ENCODE measurements at regions not wholly inside any gene's neighbourhood (a gene's known extent, or its start where the extent isn't known, plus 50 kb on each side); places are given as distances from the start of the nearest gene placed in this dataset.
"Not testable (repeated sequence)": the region's sequence is repeated elsewhere in the genome, so short reads cannot be mapped to it uniquely, and the experiment has no call there.

DNA sequence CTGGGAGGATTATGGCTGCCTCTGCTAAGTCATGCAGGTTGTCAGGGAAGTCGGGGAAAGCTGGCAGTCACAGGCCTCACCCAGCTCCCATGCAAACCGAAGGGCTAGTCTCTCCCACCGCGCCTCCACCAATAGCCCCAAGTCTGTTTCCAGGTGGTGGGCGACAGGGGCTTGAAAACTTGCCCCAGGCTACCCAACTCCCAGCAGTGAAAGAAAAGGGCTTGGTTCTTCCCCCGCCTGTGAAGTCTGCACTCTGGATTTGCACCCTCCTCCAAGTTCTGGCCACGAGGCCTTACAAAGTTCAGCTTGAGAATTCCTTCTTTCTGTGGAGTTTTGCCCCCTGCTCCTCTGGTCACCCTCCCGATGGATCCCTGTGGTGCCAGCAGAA lies 99.9 kb upstream of the CHST15 start:
- Mint-ChIP-seq H3K4me3 (no peak overlapping the region), H3K27me3 (peaks cover 79% of the 10 kb centered on the region), H3K4me1 (no peaks in the 10 kb centered on the region), H3K36me3 (ENCODE audit: insufficient read depth) (no peaks in the 10 kb centered on the region), H3K27ac (ENCODE audit: low read depth) (no peak overlapping the region), H3K9me3 (no peaks in the 10 kb centered on the region)
- ATAC-seq (replicated peaks; ENCODE audit: extremely low read depth, poor library complexity, severe bottlenecking) (no peak), DNase-seq (ENCODE audit: low spot score in 2 of 2) (no peak)

DNA sequence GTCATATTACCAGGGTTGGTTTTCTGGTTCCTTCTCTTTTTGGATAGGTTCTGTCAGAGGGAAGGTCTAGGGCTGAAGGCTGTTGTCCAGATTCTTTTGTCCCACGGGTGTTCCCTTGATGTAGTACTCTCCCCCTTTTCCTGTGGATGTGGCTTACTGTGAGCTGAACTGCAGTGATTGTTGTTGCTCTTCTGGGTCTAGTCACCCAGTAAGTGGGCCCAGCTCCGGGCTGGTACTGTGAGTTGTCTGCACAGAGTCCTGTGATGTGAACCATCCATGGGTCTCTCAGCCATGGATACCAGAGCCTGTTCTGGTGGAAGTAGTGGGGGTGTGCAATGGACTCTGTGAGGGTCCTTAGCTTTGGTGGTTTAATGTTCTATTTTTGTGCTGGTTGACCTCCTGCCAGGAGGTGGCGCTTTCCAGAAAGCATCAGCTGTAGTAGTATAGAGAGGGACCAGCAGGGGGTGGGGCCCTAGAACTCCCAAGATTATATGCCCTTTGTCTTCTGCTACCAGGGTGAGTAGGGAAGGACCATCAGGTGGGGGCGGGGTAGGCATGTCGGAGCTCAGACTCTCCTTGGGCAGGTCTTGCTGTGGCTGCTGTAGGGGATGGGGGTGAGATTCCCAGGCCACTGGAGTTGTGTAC lies 99.4 kb upstream of the CHST15 start:
- peaks cover 79% of the 10 kb centered on the region for H3K27me3 Mint-ChIP-seq
- ATAC-seq (replicated peaks; ENCODE audit: extremely low read depth, poor library complexity, severe bottlenecking); H3K4me1 Mint-ChIP-seq; DNase-seq (ENCODE audit: low spot score in 2 of 2); H3K4me3 Mint-ChIP-seq; H3K36me3 Mint-ChIP-seq (ENCODE audit: insufficient read depth); H3K9me3 Mint-ChIP-seq; H3K27ac Mint-ChIP-seq (ENCODE audit: low read depth): not testable (repeated sequence)

- H3K36me3 Mint-ChIP-seq (ENCODE audit: insufficient read depth); H3K4me3 Mint-ChIP-seq; H3K9me3 Mint-ChIP-seq; ATAC-seq (replicated peaks; ENCODE audit: extremely low read depth, poor library complexity, severe bottlenecking); DNase-seq (ENCODE audit: low spot score in 2 of 2); H3K27ac Mint-ChIP-seq (ENCODE audit: low read depth); H3K4me1 Mint-ChIP-seq: not testable (repeated sequence)
- peaks cover 66% of the 10 kb centered on the region for H3K27me3 Mint-ChIP-seq
These were observed 97.1 kb upstream of the CHST15 start for GRCh38 chr10:124190476-124190875.

GRCh38 chr10:124186956-124187355 lies 93.6 kb upstream of the CHST15 start:
- H3K9me3 Mint-ChIP-seq: no peaks in the 10 kb centered on the region
- DNase-seq (ENCODE audit: low spot score in 2 of 2): no peak
- ATAC-seq (replicated peaks; ENCODE audit: extremely low read depth, poor library complexity, severe bottlenecking): no peak
- H3K4me3 Mint-ChIP-seq: no peak overlapping the region
- H3K27ac Mint-ChIP-seq (ENCODE audit: low read depth): no peak overlapping the region
- H3K36me3 Mint-ChIP-seq (ENCODE audit: insufficient read depth): peaks cover 2% of the 10 kb centered on the region
- H3K4me1 Mint-ChIP-seq: no peaks in the 10 kb centered on the region
- peaks cover 35% of the 10 kb centered on the region for H3K27me3 Mint-ChIP-seq

DNA sequence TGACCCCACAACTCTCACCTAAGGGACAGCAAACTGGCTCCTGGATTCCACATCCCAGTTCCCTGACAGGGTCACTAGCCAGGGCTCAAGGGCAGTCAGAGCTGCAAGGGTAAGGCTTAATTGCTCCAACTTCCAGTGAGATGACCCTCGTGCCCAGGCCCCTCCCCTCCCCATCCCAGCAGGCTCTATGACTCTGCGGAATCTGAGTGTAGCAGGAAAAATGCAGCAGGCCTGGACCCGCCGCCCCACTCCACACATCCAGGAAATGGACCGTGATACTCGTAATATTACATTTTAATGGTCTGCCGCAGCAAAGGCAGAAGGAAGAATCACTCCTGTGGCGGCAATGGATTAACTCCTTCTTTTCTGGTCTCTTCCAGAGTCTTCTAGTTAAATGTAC lies 91.7 kb upstream of the CHST15 start:
- ATAC-seq (replicated peaks; ENCODE audit: extremely low read depth, poor library complexity, severe bottlenecking) (no peak), DNase-seq (ENCODE audit: low spot score in 2 of 2) (no peak)

GRCh38 chr10:124184208-124184830 lies 90.9 kb upstream of the CHST15 start:
- no peak for DNase-seq (ENCODE audit: low spot score in 2 of 2)
- peaks cover 11% of the 10 kb centered on the region for H3K27me3 Mint-ChIP-seq
- no peak overlapping the region for H3K27ac Mint-ChIP-seq (ENCODE audit: low read depth)
- no peaks in the 10 kb centered on the region for H3K9me3 Mint-ChIP-seq
- no peak overlapping the region for H3K4me3 Mint-ChIP-seq
- ATAC-seq (replicated peaks; ENCODE audit: extremely low read depth, poor library complexity, severe bottlenecking): no peak
- no peaks in the 10 kb centered on the region for H3K4me1 Mint-ChIP-seq
- H3K36me3 Mint-ChIP-seq (ENCODE audit: insufficient read depth): peaks cover 2% of the 10 kb centered on the region

More for the DNA sequence above, 91.7 kb upstream of the CHST15 start:
- no peak overlapping the region for H3K4me3 Mint-ChIP-seq
- no peak overlapping the region for H3K27ac Mint-ChIP-seq (ENCODE audit: low read depth)
- peaks cover 19% of the 10 kb centered on the region for H3K27me3 Mint-ChIP-seq
- peaks cover 2% of the 10 kb centered on the region for H3K36me3 Mint-ChIP-seq (ENCODE audit: insufficient read depth)
- no peaks in the 10 kb centered on the region for H3K4me1 Mint-ChIP-seq
- H3K9me3 Mint-ChIP-seq: no peaks in the 10 kb centered on the region

DNA sequence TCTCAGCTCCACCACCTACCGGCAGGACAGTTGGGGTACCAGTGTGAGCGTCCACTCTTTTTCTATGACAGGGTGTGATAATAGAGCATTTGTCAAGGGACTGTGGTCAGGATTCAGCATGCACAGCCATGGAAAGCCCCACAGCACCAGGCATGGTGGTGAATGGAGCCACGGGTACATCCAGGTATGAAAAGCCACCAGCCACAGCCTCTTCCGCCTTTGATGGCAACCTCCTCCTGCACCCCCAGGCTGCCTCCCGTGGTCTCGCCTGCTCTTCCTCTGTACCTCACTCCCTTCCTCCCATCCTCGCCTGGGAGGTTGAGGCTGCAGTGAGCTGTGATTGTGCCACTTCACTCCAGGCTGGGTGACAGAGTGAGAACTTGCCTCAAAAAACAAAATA lies 90.2 kb upstream of the CHST15 start:
- Mint-ChIP-seq H3K27me3 (peaks cover 4% of the 10 kb centered on the region), H3K36me3 (ENCODE audit: insufficient read depth) (peaks cover 2% of the 10 kb centered on the region), H3K4me1 (no peaks in the 10 kb centered on the region), H3K9me3 (no peaks in the 10 kb centered on the region), H3K27ac (ENCODE audit: low read depth) (no peak overlapping the region), H3K4me3 (no peak overlapping the region)
- ATAC-seq (replicated peaks; ENCODE audit: extremely low read depth, poor library complexity, severe bottlenecking) (no peak), DNase-seq (ENCODE audit: low spot score in 2 of 2) (no peak)

GRCh38 chr10:124182088-124182541 lies 88.7 kb upstream of the CHST15 start:
- H3K4me1 Mint-ChIP-seq: no peaks in the 10 kb centered on the region
- ATAC-seq (replicated peaks; ENCODE audit: extremely low read depth, poor library complexity, severe bottlenecking) (no peak), DNase-seq (ENCODE audit: low spot score in 2 of 2) (no peak)
- no peaks in the 10 kb centered on the region for H3K9me3 Mint-ChIP-seq
- peaks cover 2% of the 10 kb centered on the region for H3K36me3 Mint-ChIP-seq (ENCODE audit: insufficient read depth)
- H3K27ac Mint-ChIP-seq (ENCODE audit: low read depth): no peak overlapping the region
- H3K27me3 Mint-ChIP-seq: peaks cover 1% of the 10 kb centered on the region
- no peak overlapping the region for H3K4me3 Mint-ChIP-seq

DNA sequence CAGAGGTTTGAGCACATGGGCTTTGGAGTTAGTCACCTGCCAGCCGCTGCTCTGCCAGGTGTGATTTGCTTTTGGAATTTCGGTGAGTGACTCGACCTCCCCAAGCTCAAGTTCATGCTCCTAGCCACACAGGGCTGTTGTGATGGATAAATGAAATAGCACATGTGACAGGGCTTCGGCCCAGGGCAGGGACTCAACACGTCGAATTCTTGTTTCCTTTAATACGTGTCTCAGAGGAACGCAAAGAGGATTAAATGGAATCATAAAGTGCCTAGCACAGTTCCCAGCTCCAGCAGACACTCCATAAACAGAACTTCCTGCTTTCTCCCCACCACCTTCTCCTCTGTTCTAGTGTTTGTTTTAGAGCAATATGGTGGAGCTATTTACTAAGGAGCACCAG lies 88.3 kb upstream of the CHST15 start:
- Mint-ChIP-seq H3K36me3 (ENCODE audit: insufficient read depth) (peaks cover 2% of the 10 kb centered on the region), H3K27me3 (peaks cover 6% of the 10 kb centered on the region), H3K27ac (ENCODE audit: low read depth) (no peak overlapping the region), H3K4me3 (no peak overlapping the region), H3K4me1 (no peaks in the 10 kb centered on the region), H3K9me3 (no peaks in the 10 kb centered on the region)
- DNase-seq (ENCODE audit: low spot score in 2 of 2) (no peak), ATAC-seq (replicated peaks; ENCODE audit: extremely low read depth, poor library complexity, severe bottlenecking) (no peak)

DNA sequence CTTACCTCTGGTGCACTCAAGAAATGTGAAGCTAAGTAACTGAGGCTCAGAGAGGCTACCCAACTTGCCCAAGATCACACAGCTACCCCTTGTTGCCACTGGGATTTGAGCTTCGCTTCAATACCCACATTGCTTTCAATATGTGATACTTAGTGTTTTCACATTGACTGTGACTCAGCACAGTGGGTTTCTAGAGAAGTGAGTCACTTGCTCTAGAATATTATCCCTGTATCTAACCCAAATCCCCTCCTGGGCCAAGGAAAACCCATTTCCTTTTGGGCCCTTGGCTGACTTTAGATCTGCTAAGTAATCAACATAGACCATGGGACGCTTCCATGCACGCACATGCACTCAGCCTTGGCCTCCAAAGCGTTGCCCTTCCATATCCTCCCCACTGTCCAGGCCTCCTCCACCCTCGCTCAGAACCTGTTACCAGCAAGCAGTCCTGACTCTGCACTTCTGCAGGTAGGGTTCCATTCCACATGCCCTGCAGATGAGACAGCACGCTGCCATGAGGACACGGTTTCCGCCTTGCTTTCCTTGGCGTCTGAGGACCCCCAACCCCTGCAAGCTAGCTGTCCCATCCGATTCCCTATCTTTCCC lies 87.7 kb upstream of the CHST15 start:
- H3K27ac Mint-ChIP-seq (ENCODE audit: low read depth): no peak overlapping the region
- H3K4me1 Mint-ChIP-seq: no peaks in the 10 kb centered on the region
- H3K36me3 Mint-ChIP-seq (ENCODE audit: insufficient read depth): peaks cover 2% of the 10 kb centered on the region
- H3K9me3 Mint-ChIP-seq: no peaks in the 10 kb centered on the region
- no peak overlapping the region for H3K4me3 Mint-ChIP-seq
- DNase-seq (ENCODE audit: low spot score in 2 of 2) (no peak), ATAC-seq (replicated peaks; ENCODE audit: extremely low read depth, poor library complexity, severe bottlenecking) (no peak)
- H3K27me3 Mint-ChIP-seq: peaks cover 12% of the 10 kb centered on the region

DNA sequence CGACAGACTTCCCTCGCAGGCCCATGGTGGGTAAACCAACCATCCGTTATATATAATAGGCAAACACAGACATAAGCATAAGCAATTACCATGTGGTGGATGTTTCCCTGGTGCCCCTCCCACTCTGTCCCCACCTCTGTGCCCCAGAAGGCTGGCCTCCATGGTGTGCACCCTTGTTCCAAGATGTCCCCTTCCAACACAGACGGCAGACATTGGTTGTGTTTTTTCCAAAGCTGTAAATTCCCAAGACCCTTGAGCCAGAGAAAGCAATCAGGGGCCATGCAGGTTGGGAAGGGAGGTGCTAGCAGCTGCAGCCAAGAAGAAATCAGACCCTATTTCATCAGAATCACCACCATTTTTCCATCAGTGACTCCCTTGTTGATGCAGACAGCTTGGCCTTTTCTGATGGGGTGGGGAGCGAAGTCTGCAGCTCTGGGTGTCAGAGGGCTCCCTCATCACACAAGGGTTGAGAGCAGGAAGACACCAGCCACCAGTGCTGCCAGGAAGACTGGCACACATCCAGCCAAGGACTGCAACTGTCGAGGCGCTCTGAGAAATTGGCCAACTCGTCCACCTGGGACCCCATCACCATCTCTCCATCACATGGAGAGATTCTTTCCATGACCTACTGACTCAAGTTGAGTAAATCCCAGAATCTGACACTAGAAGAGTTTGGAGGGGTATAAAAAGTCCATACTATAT lies 86.8 kb upstream of the CHST15 start:
- Mint-ChIP-seq H3K9me3 (no peaks in the 10 kb centered on the region), H3K36me3 (ENCODE audit: insufficient read depth) (peaks cover 2% of the 10 kb centered on the region), H3K27me3 (peaks cover 20% of the 10 kb centered on the region), H3K27ac (ENCODE audit: low read depth) (no peak overlapping the region), H3K4me3 (no peak overlapping the region), H3K4me1 (no peaks in the 10 kb centered on the region)
- ATAC-seq (replicated peaks; ENCODE audit: extremely low read depth, poor library complexity, severe bottlenecking): no peak
- no peak for DNase-seq (ENCODE audit: low spot score in 2 of 2)

GRCh38 chr10:124179308-124180043 lies 86.1 kb upstream of the CHST15 start:
- Mint-ChIP-seq H3K27ac (ENCODE audit: low read depth) (no peak overlapping the region), H3K36me3 (ENCODE audit: insufficient read depth) (peaks cover 2% of the 10 kb centered on the region), H3K9me3 (no peaks in the 10 kb centered on the region), H3K27me3 (peaks cover 24% of the 10 kb centered on the region), H3K4me1 (no peaks in the 10 kb centered on the region), H3K4me3 (no peak overlapping the region)
- no peak for ATAC-seq (replicated peaks; ENCODE audit: extremely low read depth, poor library complexity, severe bottlenecking)
- DNase-seq (ENCODE audit: low spot score in 2 of 2): no peak
